GM21367 (cell line): ENCODE measurements at regions not wholly inside any gene's neighbourhood (a gene's known extent, or its start where the extent isn't known, plus 50 kb on each side); places are given as distances from the start of the nearest gene placed in this dataset.
"Not testable (repeated sequence)": the region's sequence is repeated elsewhere in the genome, so short reads cannot be mapped to it uniquely, and the experiment has no call there.

Experiments
- ATAC-seq: cut with Tn5 transposase; IDR thresholded peaks from one replicate; pipeline ENCODE4 v1.9.1; 2021; ENCODE audit not compliant: unreplicated experiment

GRCh38 chr16:82311528-82311927, 141.5 kb upstream of the MPHOSPH6 start:
- ATAC-seq = no peak

- ATAC-seq = no peak
Observed at GRCh38 chr16:82302042-82302727, 132.2 kb upstream of the MPHOSPH6 start.

GRCh38 chr16:82301146-82301755, 131.2 kb upstream of the MPHOSPH6 start:
- ATAC-seq = no peak

- ATAC-seq = no peak
Observed at GRCh38 chr16:82300374-82300951, 130.4 kb upstream of the MPHOSPH6 start.

- no peak for ATAC-seq
Observed at GRCh38 chr16:82298472-82298871, 128.4 kb upstream of the MPHOSPH6 start.

- ATAC-seq = no peak
Observed at GRCh38 chr16:82295290-82296201, 125.5 kb upstream of the MPHOSPH6 start.

- no peak for ATAC-seq
Observed at GRCh38 chr16:82293671-82294070, 123.6 kb upstream of the MPHOSPH6 start.

GRCh38 chr16:82287937-82288336, 117.9 kb upstream of the MPHOSPH6 start:
- no peak for ATAC-seq

GRCh38 chr16:82282662-82283061, 112.6 kb upstream of the MPHOSPH6 start:
- no peak for ATAC-seq

- no peak for ATAC-seq
Observed at GRCh38 chr16:82281544-82281943, 111.5 kb upstream of the MPHOSPH6 start.

- no peak for ATAC-seq
Observed at GRCh38 chr16:82280867-82281266, 110.8 kb upstream of the MPHOSPH6 start.

- ATAC-seq = not testable (repeated sequence)
Observed at GRCh38 chr16:82275349-82275748, 105.3 kb upstream of the MPHOSPH6 start.

GRCh38 chr16:82271636-82272035, 101.6 kb upstream of the MPHOSPH6 start:
- no peak for ATAC-seq

GRCh38 chr16:82267675-82268074, 97.7 kb upstream of the MPHOSPH6 start:
- not testable (repeated sequence) for ATAC-seq

GRCh38 chr16:82265809-82266208, 95.8 kb upstream of the MPHOSPH6 start:
- ATAC-seq = no peak

- no peak for ATAC-seq
Observed at GRCh38 chr16:82264756-82265155, 94.7 kb upstream of the MPHOSPH6 start.

GRCh38 chr16:82263521-82264143, 93.6 kb upstream of the MPHOSPH6 start:
- no peak for ATAC-seq

- no peak for ATAC-seq
Observed at GRCh38 chr16:82262244-82262643, 92.2 kb upstream of the MPHOSPH6 start.

GRCh38 chr16:82260212-82260795, 90.3 kb upstream of the MPHOSPH6 start:
- ATAC-seq = no peak

- ATAC-seq = no peak
Observed at GRCh38 chr16:82259731-82260130, 89.7 kb upstream of the MPHOSPH6 start.

GRCh38 chr16:82257990-82258389, 88.0 kb upstream of the MPHOSPH6 start:
- no peak for ATAC-seq
